Keratinocyte (primary cell): ENCODE measurements at regions not wholly inside any gene's neighbourhood (a gene's known extent, or its start where the extent isn't known, plus 50 kb on each side); places are given as distances from the start of the nearest gene placed in this dataset.

Source experiments
- DNase-seq: peaks from one replicate; pipeline ENCODE4 v3.0.0-alpha.2; 2011; ENCODE audit warnings: low read depth, missing footprints, low spot score
- FAIRE-seq: peaks from 2 replicates; lab custom pipeline; 2011; peaks lifted over from hg19 to GRCh38; lab: Jason Lieb, UNC
- H2AFZ ChIP-seq: 2 replicates; pipeline ENCODE4 v1.6.0; 2012; ENCODE audit warnings: low read length, control low read depth, inconsistent platforms; ENCODE audit not compliant: control insufficient read depth
- H3K27ac ChIP-seq: 2 replicates; pipeline ENCODE4 v1.5.1; 2011; ENCODE audit warnings: low read length; ENCODE audit not compliant: control insufficient read depth, insufficient read depth
- H3K27me3 ChIP-seq: 3 replicates; pipeline ENCODE4 v1.6.0; 2011; ENCODE audit warnings: low read length; ENCODE audit not compliant: control insufficient read depth, insufficient read depth; ENCODE audit errors: extremely low read depth
- H3K36me3 ChIP-seq, 2 experiments: 2 replicates in 1 of 2; 3 replicates in 1 of 2; pipeline ENCODE4 v1.5.1; 2011; ENCODE audit warnings: low read length in 2 of 2, mild to moderate bottlenecking in 1 of 2; ENCODE audit not compliant: control insufficient read depth in 2 of 2, insufficient read depth in 2 of 2; ENCODE audit errors: extremely low read depth in 1 of 2
- H3K4me1 ChIP-seq: 3 replicates; pipeline ENCODE4 v1.5.1; 2011; ENCODE audit warnings: low read length; ENCODE audit not compliant: control insufficient read depth, insufficient read depth; ENCODE audit errors: extremely low read depth
- H3K4me2 ChIP-seq: 3 replicates; pipeline ENCODE4 v1.6.0; 2011; ENCODE audit warnings: low read depth, low read length; ENCODE audit not compliant: control insufficient read depth, insufficient read depth; ENCODE audit errors: extremely low read depth
- H3K4me3 ChIP-seq, 3 experiments: fragments of 200-600 bp in 1 of 3; sonication (generic) in 1 of 3; 2 replicates in 2 of 3; 3 replicates in 1 of 3; pipeline ENCODE4 v1.5.1; 2011 to 2016; ENCODE audit warnings: low read length in 3 of 3, mild to moderate bottlenecking in 3 of 3, control low read depth in 2 of 3, inconsistent platforms in 1 of 3, low read depth in 1 of 3, mixed read lengths in 1 of 3, mixed run types in 1 of 3, moderate library complexity in 1 of 3; ENCODE audit not compliant: control insufficient read depth in 2 of 3, insufficient read depth in 2 of 3; ENCODE audit errors: extremely low read depth in 1 of 3
- H3K79me2 ChIP-seq: 2 replicates; pipeline ENCODE4 v1.6.0; 2012; ENCODE audit warnings: low read length; ENCODE audit not compliant: control insufficient read depth, insufficient read depth
- H3K9ac ChIP-seq: 3 replicates; pipeline ENCODE4 v1.6.0; 2011; ENCODE audit warnings: low read length; ENCODE audit not compliant: control insufficient read depth, insufficient read depth; ENCODE audit errors: extremely low read depth
- H3K9me1 ChIP-seq: 3 replicates; pipeline ENCODE4 v1.6.0; 2011; ENCODE audit warnings: low read length; ENCODE audit not compliant: control insufficient read depth, insufficient read depth; ENCODE audit errors: extremely low read depth
- H3K9me3 ChIP-seq: 2 replicates; pipeline ENCODE4 v1.5.1; 2012; ENCODE audit warnings: low read depth, low read length; ENCODE audit not compliant: control insufficient read depth
- H4K20me1 ChIP-seq: 3 replicates; pipeline ENCODE4 v1.6.0; 2011; ENCODE audit warnings: low read length; ENCODE audit not compliant: control insufficient read depth, insufficient read depth; ENCODE audit errors: extremely low read depth
- EZH2 ChIP-seq: IDR thresholded peaks from one replicate; pipeline ENCODE4 v1.6.1; 2012; ENCODE audit warnings: inconsistent platforms, mild to moderate bottlenecking, low read length, moderate library complexity
- dilution Hi-C: fragments of 300-500 bp; cut with MboI; formaldehyde crosslinking; loops from one replicate; pipeline ENCODE4 v1.7.0; 2020; ENCODE audit warnings: low sequenced_read_pairs; ENCODE audit not compliant: extremely low pct_ligation_motif_present
- TF ChIP-seq, protein P1 (sequence below), 3 experiments: IDR thresholded peaks in 1 of 3; conservative IDR thresholded peaks in 1 of 3; optimal IDR thresholded peaks in 1 of 3; 2 replicates in 2 of 3; 3 replicates in 1 of 3; pipeline versions ENCODE3 to v1.5.1; 2011; ENCODE audit warnings: low read length in 3 of 3, mild to moderate bottlenecking in 3 of 3, moderate library complexity in 2 of 3, control low read depth in 1 of 3, inconsistent platforms in 1 of 3; ENCODE audit not compliant: insufficient read depth in 2 of 3; ENCODE audit errors: extremely low read depth in 1 of 3

DNA sequence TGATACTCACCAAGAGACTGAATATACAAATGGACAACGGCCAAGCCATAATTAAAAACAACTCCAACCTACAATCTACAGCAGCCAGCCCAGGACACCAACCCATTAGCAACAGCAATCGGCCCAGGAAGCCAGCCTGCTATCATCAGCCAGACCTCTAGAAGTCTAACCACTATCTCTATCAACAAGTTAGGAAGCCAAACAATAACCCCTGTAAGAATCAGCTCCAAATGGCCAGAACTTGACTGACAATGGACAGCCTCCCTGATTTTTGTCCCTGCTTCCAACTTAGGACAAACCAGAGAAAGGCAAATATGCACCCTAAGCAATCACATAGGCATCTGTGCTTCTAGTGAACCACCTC, 511.8 kb upstream of the JARID2 start:
- Histone ChIP-seq H3K4me1 (peaks cover 39% of the 10 kb centered on the region), H3K9me1 (no peaks in the 10 kb centered on the region), H3K27ac (peak overlapping the region; percentile 99), H3K27me3 (no peaks in the 10 kb centered on the region), H3K9me3 (no peaks in the 10 kb centered on the region), H4K20me1 (no peaks in the 10 kb centered on the region), H3K4me3 (no peak overlapping the region), H2AFZ (no peak overlapping the region), H3K4me2 (no peak overlapping the region), H3K79me2 (no peaks in the 10 kb centered on the region), H3K36me3 (no peaks in the 10 kb centered on the region), H3K9ac (peak overlapping the region; percentile 77)
- no peak for DNase-seq
- FAIRE-seq: no peak
- dilution Hi-C loops: no loop called here
- no peak for TF ChIP-seq EZH2
- TF ChIP-seq, protein P1, sequence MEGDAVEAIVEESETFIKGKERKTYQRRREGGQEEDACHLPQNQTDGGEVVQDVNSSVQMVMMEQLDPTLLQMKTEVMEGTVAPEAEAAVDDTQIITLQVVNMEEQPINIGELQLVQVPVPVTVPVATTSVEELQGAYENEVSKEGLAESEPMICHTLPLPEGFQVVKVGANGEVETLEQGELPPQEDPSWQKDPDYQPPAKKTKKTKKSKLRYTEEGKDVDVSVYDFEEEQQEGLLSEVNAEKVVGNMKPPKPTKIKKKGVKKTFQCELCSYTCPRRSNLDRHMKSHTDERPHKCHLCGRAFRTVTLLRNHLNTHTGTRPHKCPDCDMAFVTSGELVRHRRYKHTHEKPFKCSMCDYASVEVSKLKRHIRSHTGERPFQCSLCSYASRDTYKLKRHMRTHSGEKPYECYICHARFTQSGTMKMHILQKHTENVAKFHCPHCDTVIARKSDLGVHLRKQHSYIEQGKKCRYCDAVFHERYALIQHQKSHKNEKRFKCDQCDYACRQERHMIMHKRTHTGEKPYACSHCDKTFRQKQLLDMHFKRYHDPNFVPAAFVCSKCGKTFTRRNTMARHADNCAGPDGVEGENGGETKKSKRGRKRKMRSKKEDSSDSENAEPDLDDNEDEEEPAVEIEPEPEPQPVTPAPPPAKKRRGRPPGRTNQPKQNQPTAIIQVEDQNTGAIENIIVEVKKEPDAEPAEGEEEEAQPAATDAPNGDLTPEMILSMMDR (optimal IDR thresholded peaks at IDR 0.05 in 1 of 3, IDR thresholded peaks at IDR 0.05 in 1 of 3, conservative IDR thresholded peaks at IDR 0.05 in 1 of 3; ENCODE audit: extremely low read depth in 1 of 3, insufficient read depth in 2 of 3, low read length in 3 of 3): no peak

DNA sequence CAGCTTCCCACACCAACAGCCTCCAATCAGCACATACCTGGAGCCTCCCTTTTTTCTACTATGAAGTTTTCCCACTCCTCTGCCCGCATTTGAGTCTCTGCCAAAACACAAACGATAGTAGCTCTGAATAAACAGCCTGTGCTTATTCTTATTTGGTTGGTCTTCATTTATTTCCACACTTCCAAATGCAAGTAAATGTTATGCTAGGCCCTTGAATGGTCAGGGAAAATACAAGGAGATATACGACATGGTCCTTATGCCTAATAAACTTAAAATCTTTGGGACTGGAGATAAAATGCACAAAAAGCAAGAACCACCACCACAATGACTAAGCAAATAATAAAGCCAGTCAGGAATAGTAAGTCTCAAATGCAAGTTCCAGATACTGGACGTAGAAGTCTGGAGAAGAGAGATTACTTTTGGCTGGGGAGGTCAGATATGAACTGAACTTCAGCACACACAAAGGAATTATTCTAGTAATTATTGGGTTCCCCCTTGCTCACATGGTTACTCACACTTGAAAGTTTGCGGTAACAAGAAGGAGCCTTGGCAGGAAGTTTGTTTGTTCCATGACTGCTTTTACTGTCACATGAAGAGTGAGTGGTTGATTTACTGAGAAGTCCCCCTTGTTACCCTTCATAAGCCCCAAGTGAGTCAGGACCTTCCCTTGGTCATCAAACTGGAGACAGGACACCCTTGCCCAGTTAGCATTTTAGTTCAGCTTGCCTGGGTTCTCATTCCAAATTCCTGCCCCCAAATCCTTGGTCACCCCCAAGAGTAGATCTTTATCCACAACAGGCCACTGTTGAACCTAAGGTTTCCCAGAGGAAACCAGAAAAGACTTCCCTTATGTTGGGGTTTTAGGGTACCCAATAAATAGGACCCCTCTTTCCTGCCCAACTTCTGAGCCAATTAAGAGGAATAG, 511.2 kb upstream of the JARID2 start:
- Histone ChIP-seq H3K9me1 (no peaks in the 10 kb centered on the region), H3K27ac (peak overlapping the region; percentile 99), H3K79me2 (no peaks in the 10 kb centered on the region), H3K9ac (peak overlapping the region; percentile 77), H3K27me3 (no peaks in the 10 kb centered on the region), H3K4me3 (no peak overlapping the region), H3K9me3 (no peaks in the 10 kb centered on the region), H3K4me1 (peaks cover 39% of the 10 kb centered on the region), H3K36me3 (no peaks in the 10 kb centered on the region), H2AFZ (no peak overlapping the region), H4K20me1 (no peaks in the 10 kb centered on the region), H3K4me2 (no peak overlapping the region)
- dilution Hi-C loops: no loop called here
- FAIRE-seq (peak; percentile 5), DNase-seq (no peak)
- TF ChIP-seq, protein P1 (optimal IDR thresholded peaks at IDR 0.05 in 1 of 3, IDR thresholded peaks at IDR 0.05 in 1 of 3, conservative IDR thresholded peaks at IDR 0.05 in 1 of 3; ENCODE audit: extremely low read depth in 1 of 3, insufficient read depth in 2 of 3, low read length in 3 of 3): no peak
- TF ChIP-seq EZH2: no peak
